ENCODE measurements at regions not wholly inside any gene's neighbourhood (a gene's known extent, or its start where the extent isn't known, plus 50 kb on each side); places are given as distances from the start of the nearest gene placed in this dataset.
A peak's percentile ranks its signal among the peaks of the same experiment; 100 is the strongest.
"Not testable (repeated sequence)": the region's sequence is repeated elsewhere in the genome, so short reads cannot be mapped to it uniquely, and the experiment has no call there.

DNA sequence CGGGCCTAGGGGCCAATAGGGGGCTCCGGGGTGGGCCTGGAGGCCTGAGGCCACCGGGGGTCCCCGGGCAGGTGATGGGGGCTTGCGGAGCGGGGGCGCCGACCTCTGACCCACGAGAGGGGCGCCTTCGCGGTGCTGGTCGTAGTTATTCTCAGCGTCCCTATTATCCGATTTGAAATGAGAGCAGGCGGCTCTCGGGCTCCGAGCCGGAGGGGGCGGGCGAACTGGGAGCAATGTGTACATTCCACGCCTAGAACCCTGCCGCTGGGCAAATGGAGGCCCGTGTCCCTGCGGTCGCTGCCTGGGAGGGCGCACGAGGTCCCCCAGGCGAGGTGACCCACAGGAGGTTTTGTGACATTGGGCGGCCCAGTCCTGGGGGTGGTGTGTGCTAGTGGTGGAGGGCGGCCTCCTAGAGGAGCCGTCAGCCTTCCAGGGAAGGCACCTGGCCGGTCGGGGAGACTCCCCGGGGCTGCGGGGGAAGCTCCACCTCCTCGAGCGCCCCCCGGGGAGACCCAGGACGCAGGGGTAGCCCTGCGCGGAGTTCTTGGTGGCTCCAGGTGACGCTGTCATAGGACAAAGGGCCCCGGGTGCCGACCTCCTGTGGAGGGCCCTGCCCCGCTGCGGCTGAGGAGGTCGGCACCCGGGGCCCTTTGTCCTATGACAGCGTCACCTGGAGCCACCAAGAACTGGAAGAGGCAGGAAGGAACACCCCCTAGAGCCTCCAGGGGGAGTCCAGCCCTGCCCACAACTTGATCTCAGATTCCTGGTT, 102.6 kb upstream of the PRKX start:
- peak; percentile 1 for DNase-seq

DNA sequence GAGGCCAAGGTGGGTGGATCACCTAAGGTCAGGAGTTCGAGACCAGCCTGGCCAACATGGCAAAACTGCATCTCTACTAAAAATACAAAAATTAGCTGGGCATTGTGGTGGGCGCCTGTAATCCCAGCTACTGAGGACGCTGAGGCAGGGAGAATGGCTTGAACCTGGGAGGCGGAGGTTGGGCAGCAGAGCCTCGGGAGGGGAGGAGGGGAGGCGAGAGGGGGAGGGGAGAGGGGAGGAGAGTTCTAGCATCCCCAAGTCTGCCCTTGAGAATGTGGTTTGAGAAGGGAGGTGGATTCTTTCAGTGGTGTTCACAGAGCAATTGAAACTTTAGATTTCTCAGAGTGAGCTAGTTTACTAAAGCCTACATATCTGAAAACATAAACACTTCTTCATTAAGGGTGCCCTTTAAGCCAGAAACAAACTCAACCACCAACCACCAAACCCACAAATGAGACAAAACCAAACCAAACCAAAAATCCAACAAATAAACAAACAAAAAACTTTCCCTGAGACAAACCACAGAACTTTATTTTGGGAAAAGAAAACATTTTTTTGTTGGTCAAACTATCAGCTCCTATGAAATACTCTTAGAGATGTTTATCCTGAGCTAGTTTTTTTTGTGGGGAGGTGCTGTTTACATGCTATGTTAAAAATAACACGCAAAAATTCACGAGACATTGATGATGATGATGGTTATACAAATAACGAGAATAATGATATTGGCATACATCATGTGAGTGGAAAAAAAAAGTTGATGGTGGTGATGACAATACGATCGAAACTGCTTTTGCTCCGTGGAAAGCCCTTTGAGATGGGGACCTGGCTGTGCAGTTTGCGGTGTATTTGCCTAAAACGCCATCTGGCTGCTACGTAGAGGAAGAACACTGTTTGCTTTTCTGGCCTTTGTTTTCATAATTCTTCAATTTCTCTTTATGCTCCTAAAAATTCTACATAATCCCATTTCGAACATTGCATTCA, 98.2 kb upstream of the PRKX start:
- DNase-seq, result no peak

DNA sequence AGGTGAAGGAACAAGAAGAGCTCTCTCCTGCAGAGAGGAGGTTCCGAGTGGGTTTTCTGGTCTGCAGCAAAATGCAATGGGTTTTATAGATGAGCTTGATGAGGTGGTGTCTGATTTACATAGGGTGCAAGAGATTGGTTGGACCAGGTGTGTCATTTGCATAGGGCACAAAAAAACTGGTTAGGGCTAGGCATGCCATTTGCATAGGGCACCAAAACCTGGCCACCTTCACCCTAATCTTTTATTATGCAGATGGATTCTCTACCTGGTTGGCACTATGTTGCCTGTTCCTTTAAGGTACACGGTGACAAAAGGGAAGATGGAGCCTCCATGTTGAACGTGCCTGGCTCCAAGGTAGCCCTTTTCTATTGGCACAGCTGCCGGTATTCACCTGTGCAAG, 94.5 kb upstream of the PRKX start:
- no peak for DNase-seq

DNA sequence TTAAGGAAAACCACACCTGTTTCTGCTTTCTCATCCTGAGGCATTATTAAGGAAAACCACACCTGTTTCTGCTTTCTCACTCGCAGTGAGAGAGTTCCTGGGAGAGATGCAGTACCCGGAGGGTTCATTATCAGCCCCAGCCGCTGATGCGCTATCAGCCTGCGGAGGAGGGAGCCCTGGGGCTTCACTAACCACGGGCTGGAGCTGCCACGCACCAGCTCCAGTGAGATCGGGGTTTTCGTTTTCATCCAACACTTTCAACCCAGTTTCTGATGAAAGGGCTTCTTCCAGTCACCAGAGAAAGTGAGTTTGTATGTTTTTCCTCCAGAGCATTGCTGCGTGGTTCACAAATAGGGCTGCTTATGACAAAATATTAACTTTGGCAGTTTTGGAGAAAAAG, 93.2 kb upstream of the PRKX start:
- DNase-seq, result no peak

DNA sequence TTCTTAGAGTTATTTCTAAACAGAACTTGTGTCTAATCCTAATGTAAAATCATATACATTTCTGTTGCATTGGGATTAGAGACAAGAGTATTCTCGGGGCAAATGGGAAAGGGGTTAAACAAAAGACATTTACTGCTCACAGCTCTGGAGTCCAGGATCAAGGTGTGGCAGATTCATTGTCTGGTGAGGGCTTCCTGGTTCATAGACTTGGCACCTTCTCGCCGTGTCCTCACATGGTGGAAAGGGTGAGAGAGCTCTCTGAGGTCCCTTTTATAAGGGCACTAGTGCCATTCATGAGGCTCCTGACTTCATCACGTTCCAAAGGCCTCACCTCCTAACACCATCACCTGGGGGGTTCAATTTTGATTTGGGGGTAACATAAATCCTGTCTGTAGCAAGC, 90.3 kb upstream of the PRKX start:
- no peak for DNase-seq

DNA sequence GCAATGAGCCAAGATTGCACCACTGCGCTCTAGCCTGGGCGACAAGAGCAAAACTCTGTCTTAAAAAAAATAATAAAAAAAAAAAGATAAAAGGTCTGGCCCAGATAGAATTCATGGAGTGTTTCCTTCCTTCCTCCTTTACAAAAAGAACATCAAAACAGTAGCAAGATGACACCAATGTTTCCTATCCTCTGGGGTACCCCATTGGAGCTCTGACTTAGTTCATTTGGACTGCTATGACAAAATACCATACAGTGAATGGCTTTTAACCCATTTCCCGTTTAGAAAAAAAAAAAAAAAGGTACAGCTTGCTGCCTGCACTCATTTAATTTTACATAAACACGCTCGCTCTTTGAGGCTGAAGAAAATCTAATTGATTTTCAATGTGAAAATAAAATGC, 89.9 kb upstream of the PRKX start:
- DNase-seq, result no peak

DNA sequence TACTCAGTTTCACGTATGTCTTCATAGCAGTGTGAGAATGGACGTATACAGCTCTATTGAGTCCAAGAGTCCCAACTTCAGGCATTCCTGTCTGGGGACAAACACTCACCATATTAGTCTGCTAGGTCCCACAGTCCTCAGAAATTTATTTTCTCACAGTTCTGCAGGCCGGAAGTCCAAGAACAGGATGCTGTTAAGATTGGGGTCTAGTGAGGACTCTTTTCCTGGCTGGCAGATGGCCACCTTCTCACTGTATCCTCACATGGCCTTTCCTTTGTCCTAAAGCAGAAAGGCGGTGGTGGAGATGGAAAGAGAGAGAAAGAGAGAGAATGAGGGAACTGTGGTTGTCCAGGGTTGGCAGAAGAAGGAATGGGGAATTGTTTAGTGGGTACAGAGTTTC, 82.0 kb upstream of the PRKX start:
- not testable (repeated sequence) for DNase-seq

DNA sequence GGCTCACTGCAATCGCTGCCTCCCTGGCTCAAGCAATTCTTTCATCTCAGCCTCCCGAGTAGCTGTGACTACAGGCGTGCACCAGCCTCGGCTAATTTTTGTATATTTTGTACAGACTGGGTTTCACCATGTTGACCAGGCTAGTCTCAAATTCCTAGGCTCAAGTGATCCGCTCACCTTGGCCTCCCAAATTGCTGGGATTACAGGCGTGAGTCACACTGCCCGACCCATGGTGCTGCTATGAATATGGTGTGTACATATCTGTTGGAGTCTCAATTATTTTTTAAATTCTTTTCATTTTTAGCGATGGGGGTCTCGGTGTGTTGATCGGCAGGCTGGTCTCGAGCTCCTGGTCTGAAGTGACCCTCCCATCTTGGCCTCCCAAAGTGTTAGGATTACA, 78.0 kb upstream of the PRKX start:
- DNase-seq, result no peak

DNA sequence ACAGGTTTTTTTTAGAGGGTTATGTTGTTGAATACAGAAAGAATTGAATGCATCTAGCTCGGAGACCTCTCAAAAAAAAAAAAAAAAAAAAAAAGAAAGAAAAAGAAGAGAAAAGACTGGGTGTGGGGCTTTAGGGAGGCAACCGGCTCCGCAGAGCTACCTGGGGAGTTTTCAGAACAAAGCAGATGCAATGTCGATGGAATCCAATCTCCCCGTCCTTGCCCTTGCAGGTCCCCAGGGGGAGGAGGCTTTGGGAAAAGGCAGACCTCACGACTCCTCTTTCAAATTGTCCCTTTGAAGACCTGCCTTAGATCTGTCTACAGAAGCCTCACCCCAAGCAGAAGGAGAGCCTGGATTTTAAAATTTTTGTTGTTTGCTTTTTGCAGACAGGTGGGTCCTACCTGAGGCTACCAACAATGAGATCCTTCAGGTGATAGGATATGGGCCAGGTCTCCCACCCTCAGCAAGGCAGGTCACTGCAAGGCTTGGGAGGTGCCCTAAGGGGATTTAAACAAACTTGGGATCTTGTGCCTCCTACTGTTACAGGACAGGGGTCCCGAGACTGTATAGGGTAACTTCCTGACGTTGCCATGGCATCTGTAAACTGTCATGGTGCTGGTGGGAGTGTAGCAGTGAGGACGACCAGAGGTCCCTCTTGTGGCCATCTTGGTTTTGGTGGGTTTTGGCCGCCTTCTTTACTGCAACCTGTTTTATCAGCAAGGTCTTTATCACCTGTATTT, 75.2 kb upstream of the PRKX start:
- no peak for DNase-seq

DNA sequence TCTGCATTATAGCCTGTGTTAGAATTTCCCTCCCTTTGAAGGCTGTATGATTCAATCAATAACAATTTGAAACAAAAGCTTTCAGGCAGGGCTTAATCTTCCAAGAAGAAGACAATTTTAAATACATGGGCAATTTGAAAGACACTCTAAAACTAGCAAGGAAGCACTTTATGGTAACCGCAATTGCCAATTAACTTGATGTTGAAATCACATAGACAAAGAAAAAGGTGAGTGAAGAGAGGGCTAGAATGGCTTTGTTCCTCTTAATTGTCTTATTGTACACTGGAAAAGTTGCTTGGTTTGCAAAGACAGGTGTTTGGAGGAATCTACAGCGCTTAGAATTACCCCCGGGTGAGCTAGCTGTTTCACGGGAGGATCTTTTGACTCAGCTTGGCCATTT, 74.4 kb upstream of the PRKX start:
- no peak for DNase-seq

DNA sequence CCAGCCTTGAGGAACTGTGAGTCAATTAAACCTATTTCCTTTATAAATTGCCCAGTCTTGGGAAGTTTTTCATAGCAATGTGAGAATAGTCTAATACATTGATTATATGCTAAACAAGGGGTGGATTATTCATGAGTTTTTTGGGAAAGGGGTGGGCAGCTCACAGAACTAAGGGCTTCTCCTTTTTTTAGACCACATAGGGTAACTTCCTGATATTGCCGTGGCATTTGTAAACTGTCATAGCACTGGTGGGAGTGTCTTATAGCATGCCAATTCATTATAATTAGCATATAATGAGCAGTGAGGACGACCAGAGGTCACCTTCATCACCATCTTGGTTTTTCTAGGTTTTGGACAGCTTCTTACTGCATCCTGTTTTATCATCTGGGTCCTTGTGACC, 72.4 kb upstream of the PRKX start:
- DNase-seq, result not testable (repeated sequence)

DNA sequence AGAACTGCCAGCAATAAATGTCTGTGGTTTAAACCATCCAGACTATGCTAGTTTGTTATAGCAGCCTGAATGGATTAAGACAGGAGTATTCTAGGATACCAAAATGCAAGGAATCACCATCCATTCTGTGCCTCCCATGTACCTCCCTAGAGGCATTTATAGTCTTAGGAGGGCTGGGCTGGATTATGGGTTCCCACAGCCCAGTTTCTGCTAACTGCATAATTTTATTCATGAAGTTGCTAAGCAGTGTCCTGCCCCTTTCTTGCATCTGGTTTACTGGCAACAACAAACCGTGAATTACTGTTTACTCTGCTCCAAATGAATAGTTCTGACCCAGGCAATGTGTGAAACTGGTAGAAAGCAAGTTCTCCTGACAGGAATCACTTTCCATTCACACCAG, 67.1 kb upstream of the PRKX start:
- no peak for DNase-seq

DNA sequence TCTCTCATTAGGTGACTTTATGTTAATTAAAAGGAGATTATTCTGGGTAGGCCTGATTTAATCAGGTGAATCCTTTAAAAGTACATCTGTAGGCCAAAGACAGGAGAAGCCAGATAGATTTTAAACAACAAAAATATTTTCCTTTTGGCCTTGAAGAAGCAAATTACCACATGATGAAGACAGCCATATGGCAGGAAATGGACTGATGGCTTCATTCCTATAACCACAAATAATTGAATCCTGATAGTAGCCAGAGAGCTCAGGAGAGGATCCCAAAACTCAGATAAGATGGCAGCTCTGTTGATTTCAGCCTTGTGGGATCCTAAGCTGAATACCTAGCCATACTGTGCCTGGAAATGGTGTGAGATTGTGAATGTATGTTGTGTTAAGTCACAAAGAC, 66.1 kb upstream of the PRKX start:
- DNase-seq, result no peak

DNA sequence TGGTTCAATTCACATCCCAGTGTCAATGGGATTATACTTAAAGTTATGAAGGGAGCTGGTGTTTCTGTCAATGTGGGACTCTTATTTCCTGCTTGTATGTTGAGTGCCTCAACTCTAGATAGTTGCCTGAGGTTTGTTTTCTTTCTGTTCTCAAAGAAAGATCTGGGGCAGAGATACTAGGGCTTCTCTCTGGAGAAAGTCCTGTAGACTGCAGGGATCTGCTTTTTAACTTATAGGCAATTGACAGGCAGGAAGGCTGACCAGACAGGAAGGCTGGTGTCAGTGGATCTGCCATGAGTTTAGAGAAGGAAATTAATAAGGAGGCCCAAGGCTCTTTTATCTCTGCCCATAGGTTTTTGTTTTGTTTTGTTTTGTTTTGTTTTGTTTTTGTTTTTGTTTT, 64.0 kb upstream of the PRKX start:
- no peak for DNase-seq

DNA sequence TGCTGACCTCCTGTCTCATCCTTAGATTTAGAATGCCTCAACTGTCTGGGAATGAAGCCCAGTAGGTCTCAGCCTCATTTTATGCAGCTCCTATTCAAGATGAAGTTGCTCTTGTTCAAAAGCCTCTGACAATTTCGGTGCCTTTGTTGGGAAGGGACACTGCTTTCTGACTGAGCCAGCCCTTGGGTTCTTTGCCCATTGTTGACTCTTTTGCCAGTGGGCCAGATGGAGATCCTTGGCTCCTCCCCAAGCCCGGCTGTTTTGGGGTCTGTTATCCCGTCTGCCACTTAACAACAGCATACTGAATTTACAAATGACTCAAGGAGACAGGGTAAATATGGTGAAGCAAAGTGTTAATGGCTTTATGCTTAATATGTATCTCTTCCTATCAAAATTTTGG, 58.3 kb upstream of the PRKX start:
- DNase-seq, result no peak

DNA sequence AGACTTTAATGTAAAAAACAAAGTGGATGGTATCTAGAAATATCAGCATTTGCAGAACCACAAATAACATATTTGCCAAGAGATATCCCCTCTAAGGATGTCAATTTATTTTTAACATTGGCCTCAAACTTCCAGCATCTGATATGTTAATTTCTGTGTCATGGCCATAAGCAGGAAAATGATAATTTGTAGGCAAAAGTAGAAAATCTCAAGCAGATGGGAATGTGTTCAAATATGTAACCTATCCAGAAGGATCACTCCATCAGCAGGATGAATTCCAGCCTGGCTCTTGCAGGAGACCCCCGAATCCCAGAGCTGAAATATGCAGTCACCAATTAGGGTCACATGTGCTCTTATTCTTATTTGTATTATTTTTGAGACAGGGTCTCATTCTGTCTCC, 55.4 kb upstream of the PRKX start:
- no peak for DNase-seq
